Brain microvascular endothelial cell (primary cell): ENCODE measurements at regions not wholly inside any gene's neighbourhood (a gene's known extent, or its start where the extent isn't known, plus 50 kb on each side); places are given as distances from the start of the nearest gene placed in this dataset.

Source experiments
- DNase-seq: peaks from one replicate; pipeline ENCODE4 v3.0.0-alpha.2; 2020
- H3K27ac ChIP-seq: fragments of 250-450 bp; sonication (Bioruptor Pico); 2 replicates; pipeline ENCODE4 v1.5.1; 2020; ENCODE audit warnings: mild to moderate bottlenecking, moderate library complexity
- H3K27me3 ChIP-seq: fragments of 250-450 bp; sonication (Bioruptor Pico); replicated peaks from 2 replicates; pipeline ENCODE4 v1.5.1; 2020; ENCODE audit warnings: mild to moderate bottlenecking
- H3K36me3 ChIP-seq: fragments of 250-450 bp; sonication (Bioruptor Pico); replicated peaks from 2 replicates; pipeline ENCODE4 v1.5.1; 2020; ENCODE audit warnings: mild to moderate bottlenecking
- H3K4me3 ChIP-seq: 2 replicates; pipeline ENCODE4 v1.5.1; 2011; ENCODE audit warnings: low read depth, mild to moderate bottlenecking, control low read depth, low read length, moderate library complexity
- in situ Hi-C: cut with HindIII; loops from 2 replicates; pipeline ENCODE4 v1.10.0; 2017; ENCODE audit warnings: low sequenced_read_pairs, low pct_ligation_motif_present
- TF ChIP-seq, protein P1 (sequence below): IDR thresholded peaks from 2 replicates; pipeline ENCODE4 v1.5.1; 2011; ENCODE audit warnings: low read depth, mild to moderate bottlenecking, moderate library complexity, low read length, control low read depth, inconsistent platforms; ENCODE audit errors: missing control alignments

DNA sequence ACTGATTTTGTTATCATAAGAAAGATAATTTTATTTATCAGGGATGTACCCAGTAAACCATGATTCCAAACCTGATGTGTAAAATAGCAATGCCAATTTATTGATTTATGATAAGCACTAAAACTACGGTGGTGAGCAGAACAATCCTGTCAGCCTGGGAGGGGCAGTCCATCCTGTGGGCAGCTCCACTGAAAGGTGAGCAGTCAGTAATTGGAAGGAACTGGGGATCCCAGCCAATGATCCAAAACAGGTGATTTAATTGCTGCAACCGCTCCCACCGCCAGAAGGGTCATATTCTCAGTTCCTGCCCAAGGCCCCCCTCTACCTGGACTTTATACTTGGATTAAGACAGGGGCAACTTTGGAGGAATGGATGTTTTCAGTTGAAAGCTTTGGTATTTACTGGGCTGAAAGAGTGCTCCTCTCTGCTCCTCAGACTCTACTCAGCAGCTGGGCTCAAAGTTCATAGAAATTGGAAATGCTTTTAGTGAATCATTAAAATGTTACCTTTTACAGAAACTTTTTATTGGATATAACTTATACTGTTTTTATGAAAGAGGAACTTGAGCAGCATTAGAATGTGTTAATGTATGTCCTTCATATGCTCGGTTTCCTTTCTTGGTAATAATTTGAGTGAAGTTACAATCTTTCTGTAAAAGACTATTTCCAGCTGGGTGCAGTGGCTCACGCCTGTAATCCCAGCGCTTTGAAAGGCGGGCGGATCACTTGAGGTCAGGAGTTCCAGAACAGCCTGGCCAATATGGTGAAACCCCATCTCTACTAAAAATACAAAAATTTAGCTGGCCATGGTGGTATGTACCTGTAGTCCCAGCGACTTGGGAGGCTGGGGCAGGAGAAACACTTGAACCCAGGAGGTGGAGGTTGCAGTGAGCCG is 198.6 kb upstream of the IL12A start:
- TF ChIP-seq, protein P1, sequence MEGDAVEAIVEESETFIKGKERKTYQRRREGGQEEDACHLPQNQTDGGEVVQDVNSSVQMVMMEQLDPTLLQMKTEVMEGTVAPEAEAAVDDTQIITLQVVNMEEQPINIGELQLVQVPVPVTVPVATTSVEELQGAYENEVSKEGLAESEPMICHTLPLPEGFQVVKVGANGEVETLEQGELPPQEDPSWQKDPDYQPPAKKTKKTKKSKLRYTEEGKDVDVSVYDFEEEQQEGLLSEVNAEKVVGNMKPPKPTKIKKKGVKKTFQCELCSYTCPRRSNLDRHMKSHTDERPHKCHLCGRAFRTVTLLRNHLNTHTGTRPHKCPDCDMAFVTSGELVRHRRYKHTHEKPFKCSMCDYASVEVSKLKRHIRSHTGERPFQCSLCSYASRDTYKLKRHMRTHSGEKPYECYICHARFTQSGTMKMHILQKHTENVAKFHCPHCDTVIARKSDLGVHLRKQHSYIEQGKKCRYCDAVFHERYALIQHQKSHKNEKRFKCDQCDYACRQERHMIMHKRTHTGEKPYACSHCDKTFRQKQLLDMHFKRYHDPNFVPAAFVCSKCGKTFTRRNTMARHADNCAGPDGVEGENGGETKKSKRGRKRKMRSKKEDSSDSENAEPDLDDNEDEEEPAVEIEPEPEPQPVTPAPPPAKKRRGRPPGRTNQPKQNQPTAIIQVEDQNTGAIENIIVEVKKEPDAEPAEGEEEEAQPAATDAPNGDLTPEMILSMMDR: no peak
- no peak overlapping the region for H3K27ac ChIP-seq
- H3K27me3 ChIP-seq: no peaks in the 10 kb centered on the region
- no peak overlapping the region for H3K4me3 ChIP-seq
- in situ Hi-C loops: loop anchor here (25.0 kb wide), 1 partner anchor 178 kb away; no protein-coding TSS in a partner anchor
- no peaks in the 10 kb centered on the region for H3K36me3 ChIP-seq
- DNase-seq: no peak

DNA sequence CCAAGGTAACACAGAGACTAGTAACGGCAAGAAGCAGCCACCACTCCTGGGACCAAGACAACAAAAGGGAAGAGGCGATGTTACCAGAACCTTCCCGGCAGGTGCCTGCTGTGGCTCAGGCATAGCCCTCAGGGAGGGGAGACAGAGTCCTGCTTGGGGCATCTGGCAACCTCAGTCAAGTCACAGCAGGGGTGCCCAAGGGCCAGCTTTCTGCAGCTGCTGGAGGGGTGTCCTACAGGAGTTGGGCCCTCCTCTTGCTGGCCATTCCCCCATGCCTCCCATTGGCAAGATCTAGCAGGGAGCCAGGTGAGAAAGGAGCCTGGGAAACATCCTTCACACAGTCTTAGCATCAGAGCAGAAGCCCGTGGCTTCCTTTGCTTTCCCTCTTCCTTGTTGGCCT is 197.3 kb upstream of the IL12A start:
- DNase-seq: no peak
- Histone ChIP-seq H3K27ac (no peak overlapping the region), H3K36me3 (no peaks in the 10 kb centered on the region), H3K27me3 (no peaks in the 10 kb centered on the region), H3K4me3 (no peak overlapping the region)
- TF ChIP-seq, protein P1: no peak
- in situ Hi-C loops: loop anchor here (25.0 kb wide), 1 partner anchor 179 kb away; no protein-coding TSS in a partner anchor

DNA sequence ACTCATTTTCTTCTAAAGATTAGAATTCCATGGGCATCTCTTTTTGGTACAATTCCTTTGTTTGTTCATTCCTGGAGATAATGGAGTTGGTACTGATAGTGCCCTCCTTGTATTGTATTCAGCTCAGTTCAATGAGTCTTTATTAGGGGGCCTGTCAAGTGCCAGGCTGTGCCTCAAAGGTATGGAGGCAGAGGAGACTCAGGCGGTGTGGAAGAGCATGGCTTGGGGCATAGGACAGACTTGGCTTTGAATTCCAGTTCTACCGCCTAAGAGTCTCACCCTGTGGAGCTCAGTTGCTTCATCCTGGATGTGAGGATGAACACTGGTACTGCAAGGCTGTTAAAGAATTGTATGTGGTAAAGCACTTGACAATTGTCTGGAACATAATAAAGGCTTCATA is 196.6 kb upstream of the IL12A start:
- no peaks in the 10 kb centered on the region for H3K36me3 ChIP-seq
- in situ Hi-C loops: loop anchor here (25.0 kb wide), 1 partner anchor 180 kb away; no protein-coding TSS in a partner anchor

DNA sequence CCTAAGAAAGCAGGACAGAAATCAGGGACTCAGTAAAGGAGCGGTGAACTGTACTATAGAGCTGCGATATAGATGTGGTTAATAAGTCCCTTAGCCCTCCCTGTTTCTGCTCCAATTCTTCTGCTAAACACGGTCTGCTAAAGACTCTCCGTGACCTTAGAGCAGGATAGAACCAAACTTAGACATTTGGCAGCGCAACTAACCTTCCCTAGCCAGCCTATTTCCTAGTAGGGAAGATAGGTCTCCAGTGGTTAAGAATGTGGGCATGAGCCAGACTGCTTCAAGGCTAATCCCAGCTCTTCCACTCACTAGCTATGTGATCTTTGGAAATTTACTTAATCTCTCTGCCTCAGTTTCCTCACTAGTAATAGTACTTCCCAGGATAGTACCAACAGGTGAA is 193.6 kb upstream of the IL12A start:
- H3K27me3 ChIP-seq: no peaks in the 10 kb centered on the region
- no peaks in the 10 kb centered on the region for H3K36me3 ChIP-seq
- no peak overlapping the region for H3K27ac ChIP-seq
- no peak overlapping the region for H3K4me3 ChIP-seq
- TF ChIP-seq, protein P1: no peak
- no peak for DNase-seq
- in situ Hi-C loops: loop anchor here (25.0 kb wide), 1 partner anchor 183 kb away; no protein-coding TSS in a partner anchor

More for the DNA sequence above, 196.6 kb upstream of the IL12A start:
- no peak overlapping the region for H3K27ac ChIP-seq
- DNase-seq: no peak
- H3K27me3 ChIP-seq: no peaks in the 10 kb centered on the region
- H3K4me3 ChIP-seq: no peak overlapping the region
- TF ChIP-seq, protein P1: no peak

DNA sequence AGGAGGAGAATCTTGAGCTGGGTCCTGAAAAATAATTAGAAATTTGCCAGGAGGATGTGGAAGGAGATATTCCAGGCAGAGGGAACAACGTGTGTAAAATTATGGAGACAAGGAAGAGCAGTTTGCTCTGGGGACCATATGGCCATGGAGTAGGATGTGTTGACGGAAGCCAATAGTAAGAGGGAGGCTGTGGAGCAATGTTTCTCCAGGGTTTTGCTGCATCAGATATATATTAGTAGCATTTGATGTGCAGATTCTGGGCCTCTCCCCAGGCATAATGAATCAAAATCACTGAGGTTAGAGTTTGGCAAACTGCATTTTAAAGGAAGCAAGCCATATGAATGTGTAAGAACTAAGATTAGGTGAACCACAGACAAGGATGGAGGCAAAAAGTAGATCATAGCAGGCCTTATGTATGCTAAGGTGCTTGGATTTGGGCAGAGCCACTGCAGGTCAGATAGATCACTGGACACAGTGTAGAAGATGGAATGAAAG is 192.9 kb upstream of the IL12A start:
- no peak for DNase-seq
- Histone ChIP-seq H3K4me3 (no peak overlapping the region), H3K27ac (no peak overlapping the region), H3K36me3 (no peaks in the 10 kb centered on the region), H3K27me3 (no peaks in the 10 kb centered on the region)
- TF ChIP-seq, protein P1: no peak
- in situ Hi-C loops: loop anchor here (25.0 kb wide), 1 partner anchor 183 kb away; no protein-coding TSS in a partner anchor
